HG03159 (cell line): ENCODE measurements at regions not wholly inside any gene's neighbourhood (a gene's known extent, or its start where the extent isn't known, plus 50 kb on each side); places are given as distances from the start of the nearest gene placed in this dataset.

ENCODE experiments used
- ATAC-seq: cut with Tn5 transposase; IDR thresholded peaks from one replicate; pipeline ENCODE4 v1.9.1; 2021; ENCODE audit warnings: mild to moderate bottlenecking, moderate library complexity; ENCODE audit not compliant: unreplicated experiment

GRCh38 chr4:85376285-85376684 lies 98.7 kb upstream of the ARHGAP24 start:
- no peak for ATAC-seq

DNA sequence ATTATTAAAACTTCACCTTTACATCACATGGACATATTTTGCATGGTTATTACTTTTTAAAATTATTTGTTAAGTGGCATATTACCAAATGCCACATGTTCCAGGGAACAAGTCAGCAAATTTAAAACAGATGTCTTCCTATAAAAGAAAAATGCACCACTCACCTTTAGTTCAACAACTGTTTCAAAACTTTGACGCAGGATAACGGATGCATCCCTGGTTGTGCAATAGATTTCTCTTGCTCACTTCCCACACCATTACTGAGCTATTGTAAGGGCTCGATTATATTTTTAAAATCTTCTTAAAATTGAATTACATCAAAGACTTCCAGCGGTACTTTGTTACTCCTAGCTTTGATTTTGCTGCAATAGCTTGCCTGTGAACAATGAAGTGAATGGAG lies 93.0 kb upstream of the ARHGAP24 start:
- no peak for ATAC-seq

DNA sequence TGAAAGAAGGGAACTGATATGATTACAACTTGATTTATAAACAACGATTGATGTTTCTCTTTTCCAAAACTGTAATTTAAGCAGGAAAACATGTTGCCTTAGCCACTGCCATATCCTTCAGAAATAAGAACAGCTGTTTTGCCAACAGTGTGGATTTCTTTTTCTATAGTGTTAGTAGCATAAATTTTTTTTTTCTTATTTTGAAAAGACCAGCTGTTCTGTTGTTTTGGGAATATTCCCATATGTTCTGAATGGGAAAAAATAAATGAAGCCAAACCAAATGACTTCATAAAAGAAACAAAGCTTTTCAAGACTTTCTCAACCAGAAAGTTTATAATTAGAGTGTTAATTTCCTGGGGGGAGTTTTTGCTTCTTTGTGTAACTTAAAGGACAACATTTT lies 83.9 kb upstream of the ARHGAP24 start:
- ATAC-seq = no peak

DNA sequence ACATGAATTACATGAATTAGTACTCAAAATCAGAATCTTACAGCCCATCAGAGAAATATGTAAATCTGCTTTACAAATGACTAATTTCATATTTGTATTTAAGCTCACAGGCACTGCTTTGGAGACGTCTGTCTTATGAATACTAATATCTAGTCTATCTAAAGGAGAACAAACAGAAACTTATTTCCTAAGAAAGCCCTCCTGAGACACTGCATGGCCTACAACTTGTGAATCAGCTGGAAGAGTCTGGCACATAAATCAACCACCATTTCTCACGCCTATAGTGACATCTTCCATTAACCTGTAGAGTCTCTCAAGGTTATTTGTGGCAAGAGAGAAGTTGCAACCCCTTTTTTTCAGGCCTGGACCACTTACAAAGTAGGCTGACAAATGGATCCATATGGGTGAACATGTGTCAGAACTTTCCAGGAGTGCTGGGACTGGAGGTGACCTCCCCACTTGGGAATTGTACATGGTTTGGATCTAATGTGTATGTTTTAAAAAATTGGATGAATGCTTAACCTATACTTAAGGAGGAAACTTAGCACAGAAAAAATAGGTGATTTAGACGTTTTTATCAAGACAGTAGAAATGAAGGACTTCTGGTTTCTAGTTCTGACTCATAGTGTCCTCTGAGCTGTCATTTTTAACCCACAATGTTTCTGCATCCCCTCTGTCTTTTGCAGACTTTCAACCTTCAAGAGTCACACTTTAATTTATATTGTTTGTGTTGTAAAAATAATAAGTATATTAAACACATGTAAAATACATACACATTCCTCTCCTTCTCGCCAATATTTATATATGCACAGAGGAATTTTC lies 83.2 kb upstream of the ARHGAP24 start:
- peak; percentile 83 for ATAC-seq

DNA sequence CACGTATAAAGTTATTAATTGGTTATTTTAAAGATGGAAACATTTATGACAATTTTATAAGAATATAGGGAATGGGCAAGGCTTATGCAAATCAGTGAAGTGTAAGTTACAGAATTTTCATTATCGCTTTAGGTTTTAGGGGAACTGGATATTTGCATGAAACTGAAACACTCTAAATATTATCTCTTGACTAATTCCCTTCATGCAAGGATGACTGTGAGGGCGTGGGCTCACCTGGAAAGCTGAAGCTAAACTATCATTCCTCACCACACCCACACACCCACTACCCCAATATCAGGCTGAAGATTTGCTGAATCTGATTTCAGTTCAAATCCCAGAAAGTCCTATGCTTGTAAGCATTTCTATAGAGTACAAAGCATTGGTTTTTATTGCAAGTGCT lies 81.7 kb upstream of the ARHGAP24 start:
- no peak for ATAC-seq

DNA sequence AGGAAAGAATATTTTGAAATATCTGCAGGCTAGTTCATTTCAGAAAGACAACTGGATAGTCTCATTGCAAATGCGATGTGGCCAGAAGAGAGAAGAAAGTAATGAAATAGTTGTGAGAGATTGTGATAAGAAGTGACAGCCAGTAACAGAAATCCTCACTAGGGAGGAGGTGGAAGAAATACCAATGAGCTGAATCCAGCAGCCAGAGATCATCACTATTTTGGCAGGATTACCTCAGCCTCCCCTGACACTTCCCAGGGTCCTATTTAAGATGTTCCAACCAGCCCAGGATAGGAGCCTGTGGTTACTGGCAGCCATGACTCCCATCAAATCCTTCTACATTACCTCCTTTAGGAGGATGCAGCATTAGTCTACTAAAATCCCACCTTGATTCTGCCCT lies 76.7 kb upstream of the ARHGAP24 start:
- no peak for ATAC-seq

- peak; percentile 68 for ATAC-seq
These were observed 75.7 kb upstream of the ARHGAP24 start for GRCh38 chr4:85399270-85399669.

- no peak for ATAC-seq
These were observed 72.6 kb upstream of the ARHGAP24 start for GRCh38 chr4:85402371-85402770.

DNA sequence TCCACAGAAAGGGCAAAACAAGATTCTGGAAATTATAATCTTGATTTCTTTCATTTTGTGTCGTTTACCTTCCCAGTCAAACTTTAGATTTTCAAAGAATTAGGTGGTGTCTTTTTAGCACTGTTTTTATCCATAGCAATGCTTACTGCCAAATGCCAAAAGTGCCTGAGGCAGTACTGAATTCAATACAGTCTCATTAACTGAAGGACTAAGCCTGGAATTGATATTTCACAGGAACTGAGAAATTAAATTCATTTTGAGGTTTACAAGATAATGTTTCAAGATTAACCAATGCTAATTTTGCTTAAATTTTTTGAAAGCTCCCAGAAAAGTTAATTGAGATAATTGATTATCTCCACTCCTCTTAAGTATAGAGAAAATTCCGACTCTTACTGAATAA lies 68.8 kb upstream of the ARHGAP24 start:
- no peak for ATAC-seq

DNA sequence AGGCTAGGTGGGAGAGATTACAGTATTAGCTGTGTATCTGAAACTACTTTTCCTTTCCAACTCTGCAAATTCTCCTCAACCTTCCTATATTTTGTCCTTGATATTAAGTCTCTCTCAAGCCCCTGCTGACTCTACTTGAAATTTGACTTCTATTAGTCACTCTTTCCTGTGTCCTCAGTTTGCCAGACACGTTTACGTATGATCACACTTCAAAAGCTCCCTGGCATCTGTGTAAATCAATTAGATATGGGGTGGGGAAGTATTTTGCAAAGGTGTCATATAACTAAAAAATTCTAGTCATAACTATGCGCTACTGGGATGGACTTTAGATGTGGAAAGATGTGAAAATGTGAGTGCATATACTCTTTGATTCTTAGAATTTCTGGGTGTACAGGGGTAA lies 67.4 kb upstream of the ARHGAP24 start:
- no peak for ATAC-seq

DNA sequence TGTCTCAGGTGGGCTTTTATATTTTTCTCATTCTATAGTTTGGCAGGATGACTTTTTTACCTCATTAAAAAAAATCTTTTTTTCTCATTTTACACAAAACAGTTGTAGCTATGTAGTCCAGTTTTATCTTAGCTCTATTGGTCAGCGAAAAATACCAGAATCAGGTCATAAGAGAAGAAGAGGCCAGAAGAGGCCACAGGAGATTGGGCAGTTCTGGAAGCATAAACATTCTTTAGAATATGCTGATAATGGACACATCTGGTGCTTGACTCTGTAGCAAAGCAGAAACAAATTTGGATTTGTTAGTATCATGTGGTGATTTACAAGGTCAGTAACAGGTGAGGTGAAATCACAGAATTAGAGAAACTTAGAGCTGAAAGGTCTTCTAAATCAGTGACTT lies 66.6 kb upstream of the ARHGAP24 start:
- no peak for ATAC-seq

GRCh38 chr4:85409251-85409650 lies 65.7 kb upstream of the ARHGAP24 start:
- no peak for ATAC-seq

- no peak for ATAC-seq
These were observed 63.6 kb upstream of the ARHGAP24 start for GRCh38 chr4:85411386-85411785.

DNA sequence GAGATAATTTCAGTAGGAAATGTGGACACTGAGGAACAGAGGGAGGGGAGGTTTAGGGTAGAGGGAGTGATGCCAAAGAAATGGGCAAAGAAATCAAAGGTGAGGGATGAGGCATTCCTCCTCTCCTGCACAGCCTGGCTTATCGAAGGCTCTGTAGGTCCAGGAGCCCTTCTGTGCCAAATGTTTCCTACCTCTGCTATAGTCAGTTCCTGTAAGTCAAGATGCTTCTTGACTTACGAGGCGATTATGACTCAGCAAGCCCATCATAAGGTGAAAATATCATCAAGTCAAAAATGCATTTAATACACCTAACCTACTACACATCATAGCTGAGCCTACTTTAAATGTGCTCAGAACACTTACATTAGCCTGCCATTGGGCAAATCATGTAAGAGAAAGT lies 60.0 kb upstream of the ARHGAP24 start:
- ATAC-seq = no peak

GRCh38 chr4:85416094-85416493 lies 58.9 kb upstream of the ARHGAP24 start:
- ATAC-seq = no peak

DNA sequence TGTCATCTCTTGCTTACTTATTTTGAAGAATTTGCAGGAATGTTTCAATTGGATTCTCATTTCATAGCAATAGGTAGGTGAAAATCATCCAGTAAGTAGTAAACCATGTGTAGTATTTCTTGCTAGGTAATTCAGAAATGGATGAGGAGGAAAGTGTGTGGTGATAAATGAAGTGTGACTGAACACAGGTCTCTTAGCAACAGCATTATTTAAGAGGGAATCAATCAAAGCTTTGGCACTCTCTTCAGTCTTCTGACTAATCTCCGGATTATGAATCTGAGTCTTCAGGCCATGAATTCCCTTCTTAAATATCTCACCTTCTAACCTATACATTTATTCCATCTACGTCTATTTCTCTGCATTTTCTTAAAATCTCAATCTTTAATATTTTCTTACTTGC lies 55.8 kb upstream of the ARHGAP24 start:
- no peak for ATAC-seq

- no peak for ATAC-seq
These were observed 54.1 kb upstream of the ARHGAP24 start for GRCh38 chr4:85420831-85421230.

GRCh38 chr4:85423431-85423830 lies 51.5 kb upstream of the ARHGAP24 start:
- peak; percentile 58 for ATAC-seq
